ENCODE measurements at regions not wholly inside any gene's neighbourhood (a gene's known extent, or its start where the extent isn't known, plus 50 kb on each side); places are given as distances from the start of the nearest gene placed in this dataset.

GRCh38 chr6:3990692-3991491 is 88.0 kb downstream of the FAM217A start:
- Histone ChIP-seq H3K9me3 (ENCODE audit: control insufficient read depth, insufficient read depth, low read length) (no peaks in the 10 kb centered on the region), H3K4me3 (ENCODE audit: low read depth, low read length) (no peak overlapping the region), H3K4me1 (ENCODE audit: control insufficient read depth, insufficient read depth, low read length) (peaks cover 9% of the 10 kb centered on the region), H3K27me3 (ENCODE audit: control insufficient read depth, insufficient read depth, low read length) (no peaks in the 10 kb centered on the region), H3K36me3 (ENCODE audit: control insufficient read depth, insufficient read depth, low read length) (no peaks in the 10 kb centered on the region), H3K9ac (ENCODE audit: low read depth, low read length) (no peak overlapping the region)

GRCh38 chr6:3991941-3992340 is 87.0 kb downstream of the FAM217A start:
- H3K4me1 ChIP-seq (ENCODE audit: control insufficient read depth, insufficient read depth, low read length) = peaks cover 6% of the 10 kb centered on the region
- H3K9ac ChIP-seq (ENCODE audit: low read depth, low read length) = no peak overlapping the region
- no peaks in the 10 kb centered on the region for H3K27me3 ChIP-seq (ENCODE audit: control insufficient read depth, insufficient read depth, low read length)
- H3K4me3 ChIP-seq (ENCODE audit: low read depth, low read length) = no peak overlapping the region
- no peaks in the 10 kb centered on the region for H3K9me3 ChIP-seq (ENCODE audit: control insufficient read depth, insufficient read depth, low read length)
- no peaks in the 10 kb centered on the region for H3K36me3 ChIP-seq (ENCODE audit: control insufficient read depth, insufficient read depth, low read length)

GRCh38 chr6:3996349-3996748 is 82.6 kb downstream of the FAM217A start:
- no peak overlapping the region for H3K9ac ChIP-seq (ENCODE audit: low read depth, low read length)
- H3K36me3 ChIP-seq (ENCODE audit: control insufficient read depth, insufficient read depth, low read length) = no peaks in the 10 kb centered on the region
- H3K4me1 ChIP-seq (ENCODE audit: control insufficient read depth, insufficient read depth, low read length) = peaks cover 11% of the 10 kb centered on the region
- H3K9me3 ChIP-seq (ENCODE audit: control insufficient read depth, insufficient read depth, low read length) = no peaks in the 10 kb centered on the region
- no peak overlapping the region for H3K4me3 ChIP-seq (ENCODE audit: low read depth, low read length)
- H3K27me3 ChIP-seq (ENCODE audit: control insufficient read depth, insufficient read depth, low read length) = no peaks in the 10 kb centered on the region

- Histone ChIP-seq H3K4me3 (ENCODE audit: low read depth, low read length) (no peak overlapping the region), H3K36me3 (ENCODE audit: control insufficient read depth, insufficient read depth, low read length) (no peaks in the 10 kb centered on the region), H3K4me1 (ENCODE audit: control insufficient read depth, insufficient read depth, low read length) (peaks cover 11% of the 10 kb centered on the region), H3K9ac (ENCODE audit: low read depth, low read length) (no peak overlapping the region), H3K27me3 (ENCODE audit: control insufficient read depth, insufficient read depth, low read length) (no peaks in the 10 kb centered on the region), H3K9me3 (ENCODE audit: control insufficient read depth, insufficient read depth, low read length) (no peaks in the 10 kb centered on the region)
These were observed 81.7 kb downstream of the FAM217A start for GRCh38 chr6:3997177-3997770.

- Histone ChIP-seq H3K9ac (ENCODE audit: low read depth, low read length) (no peak overlapping the region), H3K9me3 (ENCODE audit: control insufficient read depth, insufficient read depth, low read length) (no peaks in the 10 kb centered on the region), H3K27me3 (ENCODE audit: control insufficient read depth, insufficient read depth, low read length) (no peaks in the 10 kb centered on the region), H3K36me3 (ENCODE audit: control insufficient read depth, insufficient read depth, low read length) (no peaks in the 10 kb centered on the region), H3K4me1 (ENCODE audit: control insufficient read depth, insufficient read depth, low read length) (peaks cover 11% of the 10 kb centered on the region), H3K4me3 (ENCODE audit: low read depth, low read length) (no peak overlapping the region)
These were observed 78.9 kb downstream of the FAM217A start for GRCh38 chr6:3999800-4000661.

GRCh38 chr6:4004249-4004648 is 74.7 kb downstream of the FAM217A start:
- Histone ChIP-seq H3K4me1 (ENCODE audit: control insufficient read depth, insufficient read depth, low read length) (no peaks in the 10 kb centered on the region), H3K36me3 (ENCODE audit: control insufficient read depth, insufficient read depth, low read length) (no peaks in the 10 kb centered on the region), H3K9me3 (ENCODE audit: control insufficient read depth, insufficient read depth, low read length) (no peaks in the 10 kb centered on the region), H3K27me3 (ENCODE audit: control insufficient read depth, insufficient read depth, low read length) (no peaks in the 10 kb centered on the region), H3K4me3 (ENCODE audit: low read depth, low read length) (no peak overlapping the region), H3K9ac (ENCODE audit: low read depth, low read length) (no peak overlapping the region)

- H3K27me3 ChIP-seq (ENCODE audit: control insufficient read depth, insufficient read depth, low read length) = no peaks in the 10 kb centered on the region
- H3K4me3 ChIP-seq (ENCODE audit: low read depth, low read length) = no peak overlapping the region
- H3K36me3 ChIP-seq (ENCODE audit: control insufficient read depth, insufficient read depth, low read length) = no peaks in the 10 kb centered on the region
- no peak overlapping the region for H3K9ac ChIP-seq (ENCODE audit: low read depth, low read length)
- H3K9me3 ChIP-seq (ENCODE audit: control insufficient read depth, insufficient read depth, low read length) = no peaks in the 10 kb centered on the region
- peaks cover 3% of the 10 kb centered on the region for H3K4me1 ChIP-seq (ENCODE audit: control insufficient read depth, insufficient read depth, low read length)
These were observed 70.5 kb downstream of the FAM217A start for GRCh38 chr6:4008324-4009047.

GRCh38 chr6:4009486-4009885 is 69.5 kb downstream of the FAM217A start:
- Histone ChIP-seq H3K9me3 (ENCODE audit: control insufficient read depth, insufficient read depth, low read length) (no peaks in the 10 kb centered on the region), H3K4me3 (ENCODE audit: low read depth, low read length) (no peak overlapping the region), H3K9ac (ENCODE audit: low read depth, low read length) (no peak overlapping the region), H3K36me3 (ENCODE audit: control insufficient read depth, insufficient read depth, low read length) (no peaks in the 10 kb centered on the region), H3K4me1 (ENCODE audit: control insufficient read depth, insufficient read depth, low read length) (peaks cover 3% of the 10 kb centered on the region), H3K27me3 (ENCODE audit: control insufficient read depth, insufficient read depth, low read length) (no peaks in the 10 kb centered on the region)

GRCh38 chr6:4010048-4010447 is 68.9 kb downstream of the FAM217A start:
- Histone ChIP-seq H3K9me3 (ENCODE audit: control insufficient read depth, insufficient read depth, low read length) (no peaks in the 10 kb centered on the region), H3K4me1 (ENCODE audit: control insufficient read depth, insufficient read depth, low read length) (peaks cover 3% of the 10 kb centered on the region), H3K4me3 (ENCODE audit: low read depth, low read length) (no peak overlapping the region), H3K36me3 (ENCODE audit: control insufficient read depth, insufficient read depth, low read length) (no peaks in the 10 kb centered on the region), H3K27me3 (ENCODE audit: control insufficient read depth, insufficient read depth, low read length) (no peaks in the 10 kb centered on the region), H3K9ac (ENCODE audit: low read depth, low read length) (no peak overlapping the region)

GRCh38 chr6:4010689-4011090 is 68.2 kb downstream of the FAM217A start:
- no peaks in the 10 kb centered on the region for H3K9me3 ChIP-seq (ENCODE audit: control insufficient read depth, insufficient read depth, low read length)
- H3K4me3 ChIP-seq (ENCODE audit: low read depth, low read length) = no peak overlapping the region
- H3K36me3 ChIP-seq (ENCODE audit: control insufficient read depth, insufficient read depth, low read length) = no peaks in the 10 kb centered on the region
- peaks cover 3% of the 10 kb centered on the region for H3K4me1 ChIP-seq (ENCODE audit: control insufficient read depth, insufficient read depth, low read length)
- H3K9ac ChIP-seq (ENCODE audit: low read depth, low read length) = no peak overlapping the region
- H3K27me3 ChIP-seq (ENCODE audit: control insufficient read depth, insufficient read depth, low read length) = no peaks in the 10 kb centered on the region

- H3K27me3 ChIP-seq (ENCODE audit: control insufficient read depth, insufficient read depth, low read length) = no peaks in the 10 kb centered on the region
- H3K36me3 ChIP-seq (ENCODE audit: control insufficient read depth, insufficient read depth, low read length) = no peaks in the 10 kb centered on the region
- no peak overlapping the region for H3K9ac ChIP-seq (ENCODE audit: low read depth, low read length)
- H3K9me3 ChIP-seq (ENCODE audit: control insufficient read depth, insufficient read depth, low read length) = no peaks in the 10 kb centered on the region
- H3K4me3 ChIP-seq (ENCODE audit: low read depth, low read length) = no peak overlapping the region
- H3K4me1 ChIP-seq (ENCODE audit: control insufficient read depth, insufficient read depth, low read length) = peaks cover 8% of the 10 kb centered on the region
These were observed 66.1 kb downstream of the FAM217A start for GRCh38 chr6:4012826-4013225.

Measured in iPS-15b (cell line).